GM21528 (cell line): ENCODE measurements at regions not wholly inside any gene's neighbourhood (a gene's known extent, or its start where the extent isn't known, plus 50 kb on each side); places are given as distances from the start of the nearest gene placed in this dataset.

Experiments used
- ATAC-seq: cut with Tn5 transposase; IDR thresholded peaks from one replicate; pipeline ENCODE4 v1.9.1; 2021; ENCODE audit warnings: mild to moderate bottlenecking, moderate library complexity; ENCODE audit not compliant: unreplicated experiment, low FRiP score

DNA sequence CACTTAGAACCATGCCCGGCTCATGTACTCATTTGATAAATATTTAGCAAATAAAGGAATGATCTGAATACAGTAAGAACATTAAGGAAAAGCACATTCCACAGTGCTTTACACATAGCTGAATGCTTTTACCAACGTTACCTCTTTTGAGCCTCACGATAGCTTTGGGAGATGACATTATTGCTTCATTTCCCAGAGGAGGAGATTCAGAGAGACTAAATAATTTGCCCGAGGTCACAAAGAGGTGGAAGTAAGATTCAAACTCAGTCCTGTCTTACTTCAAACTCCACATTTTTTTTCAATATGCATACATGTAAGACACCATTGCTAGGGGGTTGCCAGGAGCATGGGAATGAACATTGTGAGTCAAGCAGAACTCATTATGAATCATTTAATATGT is 538.5 kb downstream of the BCOR start:
- ATAC-seq = no peak

- ATAC-seq = no peak
These were observed 537.5 kb downstream of the BCOR start for GRCh38 chrX:39560271-39560670.

- ATAC-seq = no peak
These were observed 534.6 kb downstream of the BCOR start for GRCh38 chrX:39563178-39563577.

DNA sequence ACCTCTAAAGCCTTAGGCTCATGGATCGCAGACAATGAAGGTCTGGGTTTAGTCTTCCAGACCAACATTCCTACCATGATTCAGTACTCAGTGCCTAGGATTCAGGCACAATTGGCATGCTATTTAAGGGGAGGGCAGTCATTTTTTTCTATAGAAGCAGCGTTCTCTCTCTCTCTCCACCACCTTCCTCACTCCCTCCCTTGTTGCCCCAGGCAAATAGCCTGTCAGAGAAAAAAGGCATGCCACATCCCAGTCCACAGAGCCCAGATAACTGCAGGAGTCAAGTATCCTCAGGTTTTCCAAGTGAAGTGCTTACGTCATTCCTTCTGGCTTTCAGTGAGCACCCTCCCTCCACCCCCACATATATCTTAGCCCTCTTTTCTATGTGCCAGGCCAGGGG is 533.0 kb downstream of the BCOR start:
- ATAC-seq = no peak

DNA sequence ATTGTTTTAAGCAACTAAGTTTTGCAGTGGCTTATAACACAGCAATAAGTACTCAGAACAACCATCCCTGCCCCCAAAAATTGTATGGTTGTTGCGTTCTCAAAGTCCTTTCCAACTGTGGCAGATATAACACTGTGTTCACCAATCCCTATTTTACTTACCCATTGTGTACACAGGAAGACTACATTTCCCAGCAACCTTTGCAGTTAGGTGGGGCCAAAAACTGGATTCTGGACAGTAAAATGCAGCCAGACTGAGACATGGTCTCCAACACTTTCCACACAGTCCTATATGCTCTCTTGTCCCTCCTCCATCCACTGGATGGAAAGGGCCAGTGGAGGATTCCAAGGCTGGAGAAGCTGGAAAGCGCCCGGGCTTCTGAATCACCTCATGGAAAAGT is 523.6 kb downstream of the BCOR start:
- ATAC-seq = no peak

- ATAC-seq = no peak
These were observed 521.5 kb downstream of the BCOR start for GRCh38 chrX:39576041-39576872.

DNA sequence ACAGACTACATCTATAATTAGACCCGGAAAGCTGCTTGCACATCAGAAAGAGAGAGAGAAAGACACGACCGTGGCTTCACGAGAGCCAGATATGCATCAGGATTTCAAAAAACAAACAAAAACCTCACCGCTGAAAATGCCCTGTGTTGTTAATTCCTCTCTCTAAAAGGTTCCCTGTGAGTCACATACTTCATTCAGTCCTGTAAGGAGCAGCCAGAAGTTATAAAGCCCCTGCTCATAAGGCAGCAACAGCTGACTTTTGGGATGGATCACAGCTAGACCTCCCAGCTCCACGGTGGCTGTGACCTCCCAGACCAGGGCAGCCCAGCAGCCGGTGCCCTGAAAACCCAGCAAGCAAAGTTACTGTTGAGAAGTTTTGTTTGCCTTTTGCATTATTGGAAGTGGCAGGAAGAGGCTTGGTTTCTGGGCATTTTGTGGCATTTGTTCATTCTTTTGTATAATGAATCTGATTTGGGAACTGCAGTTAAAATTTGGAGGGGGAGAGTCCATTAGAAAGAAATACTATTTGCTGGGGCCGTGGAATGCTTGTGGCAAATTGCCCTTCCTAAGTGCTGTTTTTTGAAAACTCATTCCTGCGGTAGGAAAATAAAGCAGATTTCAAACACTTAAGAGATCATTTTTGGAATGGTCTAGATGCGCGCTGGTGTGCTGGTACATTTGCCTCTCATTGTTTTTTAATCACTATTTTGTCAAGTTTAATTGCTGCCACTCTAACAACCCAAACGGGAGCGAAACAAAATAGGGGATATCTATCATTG is 520.4 kb downstream of the BCOR start:
- ATAC-seq = no peak

GRCh38 chrX:39577985-39578869 is 519.5 kb downstream of the BCOR start:
- peak; percentile 89 for ATAC-seq

DNA sequence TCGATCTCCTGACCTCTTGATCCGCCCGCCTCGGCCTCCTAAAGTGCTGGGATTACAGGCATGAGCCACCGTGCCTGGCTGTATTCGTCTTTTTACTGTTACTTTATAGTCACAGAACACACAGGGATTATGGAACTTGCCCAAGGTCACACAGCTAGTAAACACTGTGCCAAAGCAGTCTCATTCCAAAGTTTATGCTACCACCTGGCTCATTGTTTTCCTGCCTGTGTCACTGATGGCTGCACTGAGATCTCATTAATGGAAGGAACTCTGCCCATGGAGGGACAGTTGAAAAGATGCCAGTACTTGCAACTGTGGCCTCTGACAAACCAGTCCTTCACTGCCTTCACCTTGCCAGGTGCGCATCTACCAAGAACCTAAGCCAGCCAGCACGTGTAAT is 517.7 kb downstream of the BCOR start:
- no peak for ATAC-seq

GRCh38 chrX:39581411-39581810 is 516.3 kb downstream of the BCOR start:
- ATAC-seq = no peak

- ATAC-seq = no peak
These were observed 515.7 kb downstream of the BCOR start for GRCh38 chrX:39582091-39582490.

DNA sequence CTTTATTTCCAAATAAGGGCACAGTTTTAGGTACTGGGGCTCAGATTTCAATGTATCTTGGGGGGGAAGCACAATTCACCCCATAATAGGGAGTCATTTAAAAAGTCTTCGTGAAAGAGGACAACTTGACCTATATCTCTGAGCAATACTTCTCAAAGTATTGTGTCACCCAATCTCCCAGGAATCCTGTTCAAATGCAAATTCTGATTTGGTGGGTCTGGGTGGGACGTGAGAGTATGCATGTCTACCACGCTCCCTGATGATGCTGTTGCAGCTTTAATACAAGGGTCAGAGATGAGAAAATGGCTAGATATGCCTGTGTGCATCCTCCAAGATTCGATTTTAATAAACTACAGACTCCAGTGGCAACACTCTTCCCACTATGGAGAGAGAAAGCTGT is 514.8 kb downstream of the BCOR start:
- ATAC-seq = no peak

GRCh38 chrX:39585808-39586207 is 511.9 kb downstream of the BCOR start:
- ATAC-seq = no peak

- no peak for ATAC-seq
These were observed 511.4 kb downstream of the BCOR start for GRCh38 chrX:39586359-39586758.

DNA sequence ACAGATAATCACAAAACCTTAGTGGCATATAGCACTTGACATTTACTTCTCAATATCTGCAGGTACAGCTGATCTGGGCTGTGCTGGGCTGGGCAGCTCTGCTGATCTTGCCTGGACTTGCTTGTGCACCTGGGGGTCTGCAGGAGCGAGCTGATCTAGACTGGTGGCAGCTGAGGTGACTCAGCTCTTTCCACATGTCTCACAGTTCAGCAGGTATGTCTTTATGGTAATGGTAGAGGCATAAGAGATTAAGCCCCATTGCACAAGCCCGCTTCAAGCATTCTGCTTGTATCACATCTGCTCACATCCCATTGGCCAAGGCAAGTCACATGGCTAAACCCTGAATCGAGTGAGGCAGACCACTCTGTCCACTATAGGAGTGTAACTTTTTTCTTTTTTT is 506.7 kb downstream of the BCOR start:
- no peak for ATAC-seq

- no peak for ATAC-seq
These were observed 505.0 kb downstream of the BCOR start for GRCh38 chrX:39592776-39593175.

DNA sequence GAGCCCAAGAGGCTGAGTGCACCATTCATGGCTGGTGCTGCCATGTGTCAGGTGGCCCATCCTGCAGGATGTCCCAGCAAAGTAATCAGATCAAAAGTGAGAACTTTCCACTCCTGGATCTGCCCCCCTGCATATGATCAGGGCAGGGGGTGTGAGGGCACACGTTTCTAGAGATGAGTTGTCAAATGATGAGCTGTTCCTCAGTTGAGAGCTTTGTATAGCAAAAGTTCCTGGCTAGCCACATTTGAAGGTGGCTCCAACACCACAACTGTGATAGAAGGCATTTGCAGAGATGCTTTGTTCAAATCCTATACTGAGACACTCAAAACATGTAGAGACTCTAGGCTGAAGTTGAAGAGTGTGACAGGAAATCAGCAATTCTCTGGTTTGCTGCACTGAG is 501.8 kb downstream of the BCOR start:
- no peak for ATAC-seq

GRCh38 chrX:39596437-39596836 is 501.3 kb downstream of the BCOR start:
- no peak for ATAC-seq

GRCh38 chrX:39599339-39599738 is 498.4 kb downstream of the BCOR start:
- no peak for ATAC-seq

GRCh38 chrX:39600222-39600621 is 497.5 kb downstream of the BCOR start:
- no peak for ATAC-seq
